Immature natural killer cell (primary cell): ENCODE measurements at regions not wholly inside any gene's neighbourhood (a gene's known extent, or its start where the extent isn't known, plus 50 kb on each side); places are given as distances from the start of the nearest gene placed in this dataset.
"Not testable (repeated sequence)": the region's sequence is repeated elsewhere in the genome, so short reads cannot be mapped to it uniquely, and the experiment has no call there.

Source experiments
- DNase-seq, 3 donors: peaks; one replicate each; pipeline ENCODE4 v3.0.0; 2022; ENCODE audit warnings: mixed read lengths in 1 of 3
- H3K27ac Mint-ChIP-seq, 6 donors: one replicate each; pipeline ENCODE4 v1.8.0; 2020; ENCODE audit warnings: mixed read lengths in 6 of 6, mild to moderate bottlenecking in 5 of 6, inconsistent platforms in 4 of 6, moderate library complexity in 3 of 6
- H3K27me3 Mint-ChIP-seq, 3 donors: one replicate each; pipeline ENCODE4 v1.8.0; 2020 to 2021; ENCODE audit warnings: low read depth in 3 of 3, mild to moderate bottlenecking in 3 of 3, mixed read lengths in 3 of 3, moderate library complexity in 3 of 3, inconsistent platforms in 1 of 3
- H3K36me3 Mint-ChIP-seq, 3 donors: one replicate each; pipeline ENCODE4 v1.8.0; 2020; ENCODE audit warnings: mixed read lengths in 3 of 3, inconsistent platforms in 2 of 3, mild to moderate bottlenecking in 2 of 3
- H3K4me1 Mint-ChIP-seq, 2 donors: one replicate each; pipeline ENCODE4 v1.8.0; 2020; ENCODE audit warnings: inconsistent platforms in 2 of 2, mild to moderate bottlenecking in 2 of 2, mixed read lengths in 2 of 2, moderate library complexity in 1 of 2
- H3K4me3 Mint-ChIP-seq, 5 donors: one replicate each; pipeline ENCODE4 v1.8.0; 2020; ENCODE audit warnings: mild to moderate bottlenecking in 5 of 5, mixed read lengths in 5 of 5, inconsistent platforms in 3 of 5, moderate library complexity in 3 of 5
- H3K9me3 Mint-ChIP-seq, 6 donors: one replicate each; pipeline ENCODE4 v1.8.0; 2020; ENCODE audit warnings: mild to moderate bottlenecking in 6 of 6, mixed read lengths in 6 of 6, inconsistent platforms in 4 of 6, moderate library complexity in 3 of 6

DNA sequence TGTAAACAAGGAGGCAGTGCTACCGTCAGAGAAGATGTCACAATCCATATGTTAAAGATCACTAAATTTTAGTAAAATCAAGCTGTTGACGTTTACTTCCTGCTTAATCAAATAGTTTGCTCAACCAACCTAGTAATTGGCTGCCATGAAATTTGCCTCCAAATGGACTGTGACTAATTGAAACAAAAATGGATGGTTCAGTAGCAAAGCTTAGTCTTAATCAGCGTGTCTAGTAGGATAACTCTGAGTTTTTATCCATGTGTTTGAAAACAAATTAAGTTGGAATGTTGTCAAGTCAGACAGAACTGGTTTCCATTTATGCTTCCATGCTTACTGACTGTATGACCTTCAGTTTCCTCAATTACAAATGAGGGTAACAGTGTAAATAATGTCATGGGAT, 1456.7 kb upstream of the CELF2 start:
- H3K4me3 Mint-ChIP-seq, result no peak overlapping the region
- H3K9me3 Mint-ChIP-seq, result peaks cover 0 to 5% (median 0%) of the 10 kb centered on the region in 6 donors
- no peaks in the 10 kb centered on the region for H3K36me3 Mint-ChIP-seq
- no peaks in the 10 kb centered on the region for H3K4me1 Mint-ChIP-seq
- DNase-seq, result no peak
- no peak overlapping the region for H3K27ac Mint-ChIP-seq
- H3K27me3 Mint-ChIP-seq, result no peaks in the 10 kb centered on the region

DNA sequence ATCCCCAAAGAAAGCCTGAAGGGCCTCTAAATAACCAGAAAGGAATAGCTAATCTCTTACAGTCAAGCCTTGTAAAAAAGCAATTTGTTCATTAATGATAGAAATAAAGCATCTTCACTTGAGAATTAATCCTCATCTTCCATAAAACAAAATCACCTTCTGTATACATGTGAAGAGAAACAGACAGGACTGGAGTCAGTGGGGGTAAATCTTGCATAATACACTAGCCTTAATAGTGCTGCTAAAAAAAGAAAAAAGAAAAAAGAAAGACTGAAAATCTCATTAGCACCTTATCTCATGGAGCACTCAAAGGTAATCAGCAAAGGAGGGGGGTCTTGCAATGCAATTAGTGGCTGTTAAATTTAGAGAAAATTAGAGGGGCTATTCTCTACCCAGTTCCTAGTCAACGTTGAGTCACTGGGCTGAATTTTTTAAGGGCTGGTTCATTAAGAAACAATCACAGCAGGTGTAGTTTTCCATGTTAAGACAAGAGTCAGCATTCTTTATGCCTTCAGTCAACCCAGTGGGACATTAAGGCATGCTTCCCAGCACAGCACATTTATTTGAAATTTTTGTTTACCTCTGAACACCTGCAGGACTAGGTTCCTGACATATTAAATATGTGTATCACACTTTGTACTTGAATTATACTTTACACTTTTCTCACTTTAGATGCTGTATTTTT, 1455.7 kb upstream of the CELF2 start:
- Mint-ChIP-seq H3K4me1 (no peaks in the 10 kb centered on the region), H3K9me3 (peaks cover 0 to 6% (median 3%) of the 10 kb centered on the region in 6 donors), H3K27ac (no peak overlapping the region), H3K27me3 (no peaks in the 10 kb centered on the region), H3K36me3 (no peaks in the 10 kb centered on the region), H3K4me3 (no peak overlapping the region)
- DNase-seq, result no peak

DNA sequence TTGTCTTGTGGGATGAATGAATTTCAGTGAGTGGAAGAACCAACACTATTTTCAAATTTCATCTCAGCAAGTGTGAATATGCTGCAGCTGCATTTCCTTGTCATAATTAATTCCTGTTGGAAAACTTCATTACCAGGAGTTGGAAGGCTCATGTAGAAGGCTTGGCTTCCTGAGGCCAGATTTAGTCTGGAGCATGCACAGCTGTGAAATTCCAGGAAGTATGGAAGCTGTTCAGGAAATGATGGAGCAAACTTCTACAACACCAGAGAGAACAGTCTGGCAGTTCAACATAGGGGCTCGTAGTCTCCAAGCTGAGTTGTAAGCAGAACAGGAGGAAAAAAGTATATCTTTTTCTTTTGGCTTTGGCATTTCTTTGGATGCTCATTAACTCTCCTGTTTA, 1439.9 kb upstream of the CELF2 start:
- H3K4me3 Mint-ChIP-seq, result no peak overlapping the region

DNA sequence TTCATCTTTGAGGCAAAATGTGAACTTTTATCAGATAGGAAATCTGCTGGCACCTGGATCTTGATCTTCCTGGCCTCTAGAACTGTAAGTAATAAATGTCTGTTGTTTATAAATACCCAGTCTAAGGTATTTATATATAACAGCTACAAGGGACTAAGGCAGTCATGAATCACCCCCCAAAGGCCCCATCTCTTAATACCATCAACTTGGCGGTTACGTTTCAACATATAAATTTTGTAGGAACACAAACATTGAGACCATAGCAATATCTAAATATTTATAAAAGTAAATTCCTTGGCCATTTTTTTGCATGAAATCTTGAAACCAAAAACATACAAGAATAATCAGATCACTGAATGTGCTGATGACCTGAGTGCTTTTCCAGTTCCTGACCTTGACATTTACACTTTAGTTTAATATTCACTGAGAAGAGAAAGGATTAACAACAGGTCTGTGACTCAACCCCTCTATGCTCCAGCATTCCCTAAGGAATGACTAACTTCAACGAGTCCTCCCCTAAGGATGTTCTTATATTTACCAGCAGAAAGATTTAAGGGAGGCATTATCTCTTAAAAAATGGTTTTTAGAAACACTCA, 1438.5 kb upstream of the CELF2 start:
- Mint-ChIP-seq H3K36me3 (no peaks in the 10 kb centered on the region), H3K4me1 (no peaks in the 10 kb centered on the region), H3K27me3 (peaks cover 0 to 1% (median 0%) of the 10 kb centered on the region in 3 donors), H3K27ac (no peak overlapping the region), H3K9me3 (peaks cover 0 to 6% (median 2%) of the 10 kb centered on the region in 6 donors), H3K4me3 (no peak overlapping the region)
- no peak for DNase-seq

More for the DNA sequence above, 1439.9 kb upstream of the CELF2 start:
- no peak for DNase-seq
- Mint-ChIP-seq H3K27me3 (peaks cover 0 to 2% (median 0%) of the 10 kb centered on the region in 3 donors), H3K36me3 (no peaks in the 10 kb centered on the region), H3K27ac (no peak overlapping the region), H3K9me3 (peaks cover 0 to 10% (median 2%) of the 10 kb centered on the region in 6 donors), H3K4me1 (no peaks in the 10 kb centered on the region)

DNA sequence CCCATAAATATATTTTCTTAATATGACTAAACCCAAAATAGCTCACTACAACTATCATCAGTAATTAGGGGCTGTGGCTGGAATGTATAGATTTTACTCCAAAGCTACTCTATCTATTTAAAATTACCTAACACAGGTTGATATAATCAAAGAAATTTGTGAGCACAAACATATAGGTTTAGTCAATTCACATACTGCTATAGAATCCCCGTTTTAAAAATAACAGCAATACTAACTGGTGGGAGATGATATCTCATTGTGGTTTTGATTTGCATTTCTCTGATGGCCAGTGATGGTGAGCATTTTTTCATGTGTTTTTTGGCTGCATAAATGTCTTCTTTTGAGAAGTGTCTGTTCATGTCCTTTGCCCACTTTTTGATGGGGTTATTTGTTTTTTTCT, 1434.9 kb upstream of the CELF2 start:
- not testable (repeated sequence) for H3K9me3 Mint-ChIP-seq, H3K36me3 Mint-ChIP-seq, H3K27ac Mint-ChIP-seq, H3K4me3 Mint-ChIP-seq, DNase-seq, H3K27me3 Mint-ChIP-seq, H3K4me1 Mint-ChIP-seq

DNA sequence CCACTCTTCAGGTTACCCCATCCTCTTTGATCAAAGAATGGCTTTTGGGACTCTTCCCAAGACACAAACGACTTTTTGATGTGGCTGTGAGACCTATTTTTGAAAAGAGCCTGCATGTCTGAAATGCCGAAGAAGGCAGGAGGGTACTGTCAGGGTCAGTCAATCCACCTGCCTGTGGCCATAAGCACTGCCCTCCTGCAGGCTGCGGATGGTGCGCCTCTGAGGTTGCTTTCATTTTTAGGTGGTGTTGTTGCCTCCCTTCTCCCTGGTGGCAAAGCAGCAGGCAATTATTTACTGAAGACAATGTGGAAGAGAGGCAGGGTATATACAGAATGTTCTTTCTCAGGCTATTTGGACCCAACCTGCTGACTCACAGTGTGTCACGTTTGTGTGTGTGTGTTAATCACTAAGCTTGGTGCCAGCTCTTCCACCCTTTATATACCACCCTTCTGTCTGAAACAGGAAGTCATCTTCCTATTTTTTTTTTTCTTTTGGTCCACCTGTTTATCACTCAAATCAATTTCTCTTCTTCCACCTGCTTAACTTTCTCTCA, 1421.2 kb upstream of the CELF2 start:
- Mint-ChIP-seq H3K4me1 (no peaks in the 10 kb centered on the region), H3K27ac (no peak overlapping the region), H3K4me3 (no peak overlapping the region), H3K27me3 (peaks cover 0 to 1% (median 1%) of the 10 kb centered on the region in 3 donors), H3K36me3 (no peaks in the 10 kb centered on the region), H3K9me3 (peaks cover 0 to 16% (median 2%) of the 10 kb centered on the region in 6 donors)
- DNase-seq, result no peak

DNA sequence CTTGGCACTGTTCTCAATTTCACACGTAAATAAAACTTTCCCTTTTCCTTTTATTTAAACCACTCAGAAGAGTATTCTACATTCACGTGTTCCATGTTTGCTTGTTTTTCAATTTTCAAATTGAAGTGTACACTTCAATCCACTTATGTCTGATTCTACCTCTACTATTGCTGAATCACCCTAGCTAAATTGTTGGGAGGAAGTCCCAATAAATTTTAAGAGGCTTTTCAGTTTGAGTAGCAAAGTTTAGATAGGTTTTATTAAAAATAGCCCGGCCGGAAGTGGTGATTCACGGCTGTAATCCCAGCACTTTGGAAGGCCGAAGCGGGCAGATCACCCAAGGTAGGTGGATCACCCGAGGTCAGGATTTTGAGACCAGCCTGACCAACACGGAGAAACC, 1414.7 kb upstream of the CELF2 start:
- peaks cover 0 to 12% (median under 1%) of the 10 kb centered on the region in 6 donors for H3K9me3 Mint-ChIP-seq
- H3K27me3 Mint-ChIP-seq, result peaks cover 0 to 1% (median 0%) of the 10 kb centered on the region in 3 donors
- no peak overlapping the region for H3K27ac Mint-ChIP-seq
- peaks cover under 1 to 4% of the 10 kb centered on the region in 2 donors for H3K4me1 Mint-ChIP-seq
- H3K4me3 Mint-ChIP-seq, result no peak overlapping the region
- H3K36me3 Mint-ChIP-seq, result no peaks in the 10 kb centered on the region
- DNase-seq, result no peak

DNA sequence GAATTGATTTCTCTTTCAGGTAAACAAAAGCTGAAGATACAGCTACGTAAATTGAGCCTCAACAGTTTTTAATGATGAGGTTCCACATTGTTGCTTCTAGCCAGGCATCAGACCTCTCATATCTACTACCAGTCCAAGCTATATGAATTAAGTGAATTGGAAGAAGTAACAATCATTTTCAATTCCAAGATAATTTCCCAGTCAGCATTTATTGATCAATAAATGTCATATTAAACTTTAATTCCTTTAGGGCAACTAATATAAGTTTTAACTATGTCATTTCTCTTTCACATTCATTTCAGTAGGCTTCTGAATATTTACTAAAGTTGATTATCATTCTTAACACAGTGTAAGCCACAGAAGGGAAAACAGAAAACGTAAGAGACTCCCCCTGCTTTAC, 1413.7 kb upstream of the CELF2 start:
- no peak overlapping the region for H3K4me3 Mint-ChIP-seq
- H3K27ac Mint-ChIP-seq, result no peak overlapping the region
- peaks cover 4 to 7% of the 10 kb centered on the region in 2 donors for H3K4me1 Mint-ChIP-seq
- H3K9me3 Mint-ChIP-seq, result peaks cover 0 to 7% (median 0%) of the 10 kb centered on the region in 6 donors
- DNase-seq, result no peak
- no peaks in the 10 kb centered on the region for H3K27me3 Mint-ChIP-seq
- H3K36me3 Mint-ChIP-seq, result no peaks in the 10 kb centered on the region

DNA sequence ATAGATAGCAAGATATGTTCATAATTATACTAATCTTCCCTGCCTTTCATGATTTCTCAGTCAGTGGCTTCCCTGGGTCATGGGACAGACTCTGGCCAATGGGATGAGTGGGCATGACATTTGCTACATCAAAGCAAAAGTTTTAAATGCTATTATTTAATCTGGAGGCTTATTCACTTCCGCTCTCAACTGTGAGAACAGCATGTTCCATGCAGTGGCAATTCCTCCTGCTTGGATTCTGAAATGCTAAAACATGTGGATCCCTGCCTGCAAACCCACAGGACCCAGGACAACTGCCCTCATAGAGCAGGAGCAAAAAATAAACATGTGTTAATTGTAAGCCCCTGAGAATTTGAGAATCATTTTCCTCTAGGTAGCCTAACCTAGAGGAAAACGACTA, 1412.4 kb upstream of the CELF2 start:
- no peaks in the 10 kb centered on the region for H3K36me3 Mint-ChIP-seq
- no peak for DNase-seq
- no peak overlapping the region for H3K4me3 Mint-ChIP-seq
- peaks cover 4 to 7% of the 10 kb centered on the region in 2 donors for H3K4me1 Mint-ChIP-seq
- no peak overlapping the region for H3K27ac Mint-ChIP-seq
- H3K9me3 Mint-ChIP-seq, result peaks cover 0 to 6% (median 0%) of the 10 kb centered on the region in 6 donors
- H3K27me3 Mint-ChIP-seq, result no peaks in the 10 kb centered on the region

DNA sequence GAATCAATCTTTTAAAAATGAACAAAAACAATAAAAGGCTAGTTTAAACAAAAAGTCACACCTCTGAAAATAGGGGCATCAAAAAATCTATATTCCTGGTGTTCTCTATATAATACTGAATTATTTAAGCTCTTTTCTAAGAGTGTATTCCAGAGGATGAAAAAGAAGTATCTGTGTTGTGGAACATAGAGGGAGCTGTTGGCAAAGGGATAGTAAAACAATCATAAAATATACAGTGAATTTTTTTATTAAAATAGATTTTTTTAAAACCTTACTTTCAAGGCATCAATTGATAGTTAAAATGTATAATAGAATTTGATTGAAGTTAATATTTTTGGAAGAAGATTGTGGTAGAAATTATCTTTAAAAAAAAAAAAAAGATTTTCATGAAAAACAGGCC, 1409.1 kb upstream of the CELF2 start:
- peaks cover 0 to 2% (median 0%) of the 10 kb centered on the region in 3 donors for H3K27me3 Mint-ChIP-seq
- H3K4me1 Mint-ChIP-seq, result peaks cover 3 to 7% of the 10 kb centered on the region in 2 donors
- peaks cover 0 to 6% (median 0%) of the 10 kb centered on the region in 6 donors for H3K9me3 Mint-ChIP-seq
- no peak overlapping the region for H3K4me3 Mint-ChIP-seq
- no peak for DNase-seq
- H3K27ac Mint-ChIP-seq, result no peak overlapping the region
- H3K36me3 Mint-ChIP-seq, result no peaks in the 10 kb centered on the region

DNA sequence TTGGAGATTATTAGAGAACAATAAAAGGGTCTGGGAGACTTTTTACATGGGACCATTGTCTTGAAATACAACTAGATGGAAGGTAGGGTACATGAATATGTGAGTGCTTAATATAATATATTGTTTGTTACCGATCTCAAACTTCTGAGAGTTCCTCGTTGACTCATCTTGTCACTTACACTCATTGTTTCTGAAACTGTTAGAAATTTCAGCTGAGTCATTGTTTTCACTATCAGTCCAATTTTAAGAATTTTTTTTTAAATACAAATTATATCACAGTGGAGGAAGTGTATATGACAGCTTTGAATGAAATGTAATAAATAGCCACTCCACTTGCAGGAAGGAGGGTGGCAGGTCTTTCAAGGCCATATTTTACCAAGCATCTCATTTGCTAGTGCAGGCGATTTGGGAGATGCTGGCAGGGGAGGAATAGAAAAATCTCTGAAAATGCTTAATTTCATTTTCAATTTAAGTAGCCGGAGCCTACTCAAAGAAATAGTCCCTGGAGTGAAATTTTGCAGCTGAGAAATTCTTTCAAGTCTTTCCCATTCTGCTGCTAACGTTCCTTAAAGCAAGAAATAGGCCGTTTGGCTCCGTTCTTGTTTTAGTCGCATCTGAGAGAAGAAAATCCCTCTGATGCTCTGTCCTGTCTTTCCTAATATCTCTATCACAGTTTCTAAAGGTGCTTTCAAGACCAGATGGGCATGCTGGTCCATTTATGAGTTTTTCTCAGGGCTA, 1404.2 kb upstream of the CELF2 start:
- Mint-ChIP-seq H3K9me3 (peaks cover 0 to 9% (median under 1%) of the 10 kb centered on the region in 6 donors), H3K4me1 (peaks cover 0 to under 1% of the 10 kb centered on the region in 2 donors), H3K36me3 (no peaks in the 10 kb centered on the region), H3K27me3 (peaks cover 0 to 4% (median 0%) of the 10 kb centered on the region in 3 donors), H3K4me3 (no peak overlapping the region), H3K27ac (no peak overlapping the region)
- no peak for DNase-seq

DNA sequence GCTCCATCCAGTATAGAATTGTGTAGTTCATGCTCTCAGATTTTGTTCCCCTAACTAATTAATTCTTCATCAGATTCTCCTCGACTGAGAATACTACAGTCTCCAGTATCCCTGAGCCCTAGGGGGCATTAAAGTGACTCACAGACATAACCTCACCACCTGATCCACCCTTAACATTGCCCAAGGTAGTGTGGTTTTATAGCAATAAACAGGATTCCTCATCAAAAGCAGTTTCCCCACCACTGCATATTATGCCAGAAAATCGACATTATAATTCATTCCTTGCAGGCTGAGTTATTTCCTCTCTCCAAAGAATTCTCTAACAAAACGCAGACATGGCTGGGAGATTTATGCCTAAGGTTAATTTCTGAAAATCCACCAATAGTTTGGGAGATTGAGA, 1402.5 kb upstream of the CELF2 start:
- Mint-ChIP-seq H3K9me3 (peaks cover 0 to 9% (median 2%) of the 10 kb centered on the region in 6 donors), H3K36me3 (no peaks in the 10 kb centered on the region), H3K4me1 (no peaks in the 10 kb centered on the region), H3K4me3 (no peak overlapping the region), H3K27me3 (peaks cover 0 to 4% (median 0%) of the 10 kb centered on the region in 3 donors), H3K27ac (no peak overlapping the region)
- no peak for DNase-seq

DNA sequence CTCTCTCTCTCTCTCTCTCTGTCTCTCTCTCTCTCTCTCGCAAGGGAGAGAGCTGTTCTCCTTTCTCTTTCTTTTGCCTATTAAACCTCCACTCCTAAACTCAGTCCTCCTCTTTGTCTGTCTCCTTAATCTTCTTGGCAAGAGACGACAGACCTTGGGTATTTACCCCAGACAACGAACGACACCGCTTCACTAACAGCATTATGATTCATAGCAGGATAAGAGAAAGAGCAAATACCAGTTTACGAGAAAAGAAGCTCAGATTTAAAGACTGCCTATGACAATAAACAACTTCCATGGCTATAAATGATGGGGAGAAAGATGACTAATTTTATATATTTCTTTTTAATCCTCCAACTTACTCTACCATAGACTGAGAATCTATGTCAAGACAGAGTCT, 1396.5 kb upstream of the CELF2 start:
- no peak for DNase-seq
- peaks cover 2 to 7% (median 5%) of the 10 kb centered on the region in 6 donors for H3K9me3 Mint-ChIP-seq
- no peak overlapping the region for H3K27ac Mint-ChIP-seq
- no peaks in the 10 kb centered on the region for H3K4me1 Mint-ChIP-seq
- no peaks in the 10 kb centered on the region for H3K36me3 Mint-ChIP-seq
- no peak overlapping the region for H3K4me3 Mint-ChIP-seq
- H3K27me3 Mint-ChIP-seq, result peaks cover 0 to 2% (median 0%) of the 10 kb centered on the region in 3 donors

DNA sequence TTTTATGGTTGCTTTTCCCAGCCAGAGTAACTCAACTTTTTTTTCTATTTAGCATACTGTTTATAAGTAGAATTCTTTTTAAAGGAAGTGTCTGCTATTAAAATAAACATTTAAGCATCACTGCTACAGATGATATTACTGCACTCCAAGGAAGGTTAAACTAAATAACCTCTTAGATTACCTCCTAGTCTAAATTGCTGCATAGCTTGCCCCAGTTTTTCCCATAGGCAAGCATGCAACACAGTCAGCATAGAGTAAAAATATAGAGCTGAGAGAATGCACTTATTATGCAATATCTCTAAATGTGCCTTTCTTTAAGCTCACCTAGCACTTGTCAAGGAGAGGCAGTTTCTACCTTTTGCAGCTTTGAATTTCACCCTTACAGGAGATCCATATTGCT, 1392.4 kb upstream of the CELF2 start:
- Mint-ChIP-seq H3K27me3 (no peaks in the 10 kb centered on the region), H3K36me3 (no peaks in the 10 kb centered on the region), H3K4me1 (no peaks in the 10 kb centered on the region)

More for the DNA sequence above, 1392.4 kb upstream of the CELF2 start:
- Mint-ChIP-seq H3K9me3 (peaks cover 2 to 9% (median 6%) of the 10 kb centered on the region in 6 donors), H3K27ac (no peak overlapping the region), H3K4me3 (no peak overlapping the region)
- DNase-seq, result no peak
